ENCODE measurements at regions not wholly inside any gene's neighbourhood (a gene's known extent, or its start where the extent isn't known, plus 50 kb on each side); places are given as distances from the start of the nearest gene placed in this dataset.

DNA sequence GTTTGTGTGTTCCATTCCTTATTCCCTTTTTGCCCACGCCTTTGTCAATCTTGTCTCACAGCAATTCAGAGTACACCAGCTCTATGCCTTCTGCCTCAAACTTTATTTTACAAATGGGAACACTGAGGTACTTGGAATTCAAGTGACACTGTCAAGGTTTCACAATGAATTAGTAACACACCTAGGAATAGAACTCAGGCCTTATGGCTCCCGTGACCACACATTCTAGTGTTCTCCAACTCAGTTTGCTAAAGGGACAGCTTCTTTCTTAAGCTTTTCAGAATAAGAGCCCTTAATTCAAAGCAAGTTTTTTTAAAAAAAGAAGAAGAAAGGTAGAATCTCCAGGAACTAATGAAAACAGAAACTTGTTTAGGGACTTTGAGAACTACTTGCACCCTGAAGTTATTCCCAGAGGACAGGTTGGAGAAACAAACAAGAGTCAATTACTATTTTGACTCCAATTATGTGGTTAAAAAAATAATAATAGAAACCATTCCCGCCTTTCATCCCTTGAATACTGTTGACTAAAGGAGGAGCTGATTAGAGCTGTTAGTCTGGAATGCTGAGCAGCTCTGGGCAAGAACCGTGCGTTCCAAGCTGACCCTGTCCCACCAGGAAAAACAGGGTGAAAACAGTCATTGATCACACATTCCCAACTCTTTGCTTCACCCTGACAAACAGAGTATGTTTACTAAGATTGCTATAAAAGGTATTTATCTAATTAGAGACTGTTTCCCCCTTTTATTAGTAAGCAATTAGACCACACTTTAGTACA is 408.8 kb upstream of the CNKSR2 start:
- H3K4me1 ChIP-seq (ENCODE audit: control insufficient read depth, insufficient read depth, low read length) = no peaks in the 10 kb centered on the region
- Mint-ChIP-seq H3K4me1 (peaks cover 12% of the 10 kb centered on the region), H3K36me3 (ENCODE audit: low read depth) (no peaks in the 10 kb centered on the region), H3K27me3 (ENCODE audit: insufficient read depth) (no peaks in the 10 kb centered on the region), H3K4me3 (no peak overlapping the region), H3K27ac (no peak overlapping the region), H3K9me3 (peaks cover 5% of the 10 kb centered on the region)
- H3K9ac ChIP-seq (ENCODE audit: extremely low read depth, low read length, poor library complexity, severe bottlenecking) = no peak overlapping the region
- no peak overlapping the region for H3K27ac ChIP-seq (ENCODE audit: low read depth, low read length)
- H3K9me3 ChIP-seq (ENCODE audit: control insufficient read depth, low read length) = no peaks in the 10 kb centered on the region
- no peak overlapping the region for H3K4me3 ChIP-seq (ENCODE audit: low read length)
- H3K27me3 ChIP-seq (ENCODE audit: control insufficient read depth, insufficient read depth, low read length, poor library complexity, severe bottlenecking) = no peaks in the 10 kb centered on the region
- no peak for DNase-seq
- TF ChIP-seq CTCF (conservative IDR thresholded peaks at IDR 0.05) = no peak
- no peaks in the 10 kb centered on the region for H3K36me3 ChIP-seq (ENCODE audit: control insufficient read depth, insufficient read depth, low read length)
- 80 to 100% methylated on average over 1 to 4 of the region's 5 CpGs for WGBS, 2 experiments (ENCODE audit: insufficient coverage in 1 of 2, insufficient read length in 1 of 2)

GRCh38 chrX:20954014-20954413 is 420.2 kb upstream of the CNKSR2 start:
- no peak overlapping the region for H3K4me3 ChIP-seq (ENCODE audit: low read length)
- TF ChIP-seq CTCF (conservative IDR thresholded peaks at IDR 0.05) = no peak
- no peaks in the 10 kb centered on the region for H3K36me3 ChIP-seq (ENCODE audit: control insufficient read depth, insufficient read depth, low read length)
- Mint-ChIP-seq H3K27ac (no peak overlapping the region), H3K9me3 (no peaks in the 10 kb centered on the region), H3K27me3 (ENCODE audit: insufficient read depth) (no peaks in the 10 kb centered on the region), H3K4me3 (no peak overlapping the region), H3K4me1 (peaks cover 5% of the 10 kb centered on the region), H3K36me3 (ENCODE audit: low read depth) (no peaks in the 10 kb centered on the region)
- no peaks in the 10 kb centered on the region for H3K9me3 ChIP-seq (ENCODE audit: control insufficient read depth, low read length)
- DNase-seq = no peak
- no peaks in the 10 kb centered on the region for H3K4me1 ChIP-seq (ENCODE audit: control insufficient read depth, insufficient read depth, low read length)
- WGBS, 2 experiments (ENCODE audit: insufficient coverage in 1 of 2, insufficient read length in 1 of 2) = 40 to 76% methylated on average over 1 to 3 of the region's 3 CpGs
- no peak overlapping the region for H3K9ac ChIP-seq (ENCODE audit: extremely low read depth, low read length, poor library complexity, severe bottlenecking)
- H3K27me3 ChIP-seq (ENCODE audit: control insufficient read depth, insufficient read depth, low read length, poor library complexity, severe bottlenecking) = no peaks in the 10 kb centered on the region
- no peak overlapping the region for H3K27ac ChIP-seq (ENCODE audit: low read depth, low read length)

DNA sequence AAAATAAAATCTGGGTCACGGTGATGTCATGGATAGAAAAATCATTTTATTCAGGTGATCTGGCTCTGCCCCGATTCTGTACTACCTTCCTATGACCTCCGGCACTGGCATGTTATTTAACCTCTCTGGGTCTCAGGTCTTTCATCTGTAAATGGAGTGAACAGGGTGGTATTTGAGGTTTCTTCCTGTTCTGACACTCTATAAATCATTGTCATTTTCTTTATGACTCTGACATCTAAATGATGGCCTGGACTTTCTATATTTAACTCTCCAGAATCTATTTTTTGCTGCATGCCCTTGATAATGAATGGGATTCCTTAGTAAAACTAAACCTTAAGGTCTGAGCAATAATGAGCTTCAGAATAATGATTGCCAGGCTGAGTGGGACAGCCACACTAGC is 422.0 kb upstream of the CNKSR2 start:
- Mint-ChIP-seq H3K4me1 (peaks cover 13% of the 10 kb centered on the region), H3K36me3 (ENCODE audit: low read depth) (no peaks in the 10 kb centered on the region), H3K4me3 (no peak overlapping the region), H3K27me3 (ENCODE audit: insufficient read depth) (peaks cover 2% of the 10 kb centered on the region), H3K27ac (no peak overlapping the region), H3K9me3 (no peaks in the 10 kb centered on the region)
- 82 to 83% methylated on average over 1 to 3 of the region's 3 CpGs for WGBS, 2 experiments (ENCODE audit: insufficient coverage in 1 of 2, insufficient read length in 1 of 2)
- H3K27ac ChIP-seq (ENCODE audit: low read depth, low read length) = no peak overlapping the region
- H3K4me3 ChIP-seq (ENCODE audit: low read length) = no peak overlapping the region
- H3K9ac ChIP-seq (ENCODE audit: extremely low read depth, low read length, poor library complexity, severe bottlenecking) = no peak overlapping the region
- no peaks in the 10 kb centered on the region for H3K36me3 ChIP-seq (ENCODE audit: control insufficient read depth, insufficient read depth, low read length)
- TF ChIP-seq CTCF (conservative IDR thresholded peaks at IDR 0.05) = no peak
- no peaks in the 10 kb centered on the region for H3K4me1 ChIP-seq (ENCODE audit: control insufficient read depth, insufficient read depth, low read length)
- H3K27me3 ChIP-seq (ENCODE audit: control insufficient read depth, insufficient read depth, low read length, poor library complexity, severe bottlenecking) = no peaks in the 10 kb centered on the region
- no peak for DNase-seq
- H3K9me3 ChIP-seq (ENCODE audit: control insufficient read depth, low read length) = no peaks in the 10 kb centered on the region
